GM12878 (cell line): ENCODE measurements at regions not wholly inside any gene's neighbourhood (a gene's known extent, or its start where the extent isn't known, plus 50 kb on each side); places are given as distances from the start of the nearest gene placed in this dataset.

Source experiments
- ATAC-seq: fragments of 200-7000 bp; cut with Tn5 transposase; 3 replicates; pipeline ENCODE4 v1.9.1; 2020; ENCODE audit warnings: mild to moderate bottlenecking, moderate library complexity
- BruUV-seq: library from RNA; stranded (reverse); fragments of 400-500 nt; replicated peaks from 2 replicates; lab custom pipeline; 2021; lab: Mats Ljungman, UMichigan
- CTCF ChIA-PET: fragments of 300-600 bp; sonication (Branson Sonifier 250); formaldehyde crosslinking; extraction: SDS; loops from one replicate; lab custom pipeline; 2021; ENCODE audit warnings: inconsistent platforms; lab: Yijun Ruan, JAX
- POLR2A ChIA-PET: fragments of 350-600 bp; formaldehyde crosslinking; extraction: SDS; loops from one replicate; lab custom pipeline; 2021; ENCODE audit warnings: inconsistent platforms; lab: Charles Lee
- RAD21 ChIA-PET: fragments of 300-600 bp; sonication (Branson Sonifier 250); formaldehyde crosslinking; loops from one replicate; lab custom pipeline; 2023; ENCODE audit warnings: antibody characterized with exemption; ENCODE audit not compliant: unreplicated experiment; lab: Charles Lee
- SMC1A ChIA-PET: fragments of 300-600 bp; sonication (Branson Sonifier 250); formaldehyde crosslinking; loops from one replicate; lab custom pipeline; 2023; ENCODE audit not compliant: unreplicated experiment, uncharacterized antibody; lab: Charles Lee
- DNase-seq: peaks from one replicate; pipeline ENCODE4 v3.0.0-alpha.2; 2011; ENCODE audit warnings: low read depth, low spot score
- FAIRE-seq: peaks from 3 replicates; lab custom pipeline; 2011; peaks lifted over from hg19 to GRCh38; lab: Jason Lieb, UNC
- H2AFZ ChIP-seq: 2 replicates; pipeline ENCODE4 v1.6.0; 2011; ENCODE audit warnings: low read depth, low read length, control low read depth; ENCODE audit not compliant: control insufficient read depth
- H3K27ac ChIP-seq: 2 replicates; pipeline ENCODE4 v1.5.1; 2011; ENCODE audit warnings: control low read depth; ENCODE audit not compliant: control insufficient read depth, insufficient read depth
- H3K27me3 ChIP-seq, 2 experiments: replicated peaks in 1 of 2; 2 replicates each; pipeline versions ENCODE4 v1.6.0 to v1.6.1; 2011; ENCODE audit warnings: low read length in 1 of 2; ENCODE audit not compliant: control insufficient read depth in 2 of 2, insufficient read depth in 2 of 2
- H3K36me3 ChIP-seq, 2 experiments: 2 replicates each; pipeline ENCODE4 v1.5.1; 2011; ENCODE audit warnings: low read length in 1 of 2; ENCODE audit not compliant: control insufficient read depth in 2 of 2, insufficient read depth in 2 of 2
- H3K4me1 ChIP-seq: 2 replicates; pipeline ENCODE4 v1.6.1; 2011; ENCODE audit warnings: mild to moderate bottlenecking, low read length, moderate library complexity, mixed read lengths; ENCODE audit not compliant: control insufficient read depth, insufficient read depth
- H3K4me2 ChIP-seq: 2 replicates; pipeline ENCODE4 v1.6.0; 2011; ENCODE audit warnings: control low read depth; ENCODE audit not compliant: control insufficient read depth, insufficient read depth
- H3K4me3 ChIP-seq: fragments of 200-600 bp; sonication (generic); 2 replicates; pipeline ENCODE4 v1.5.1; 2016
- H3K79me2 ChIP-seq: 2 replicates; pipeline ENCODE4 v1.6.0; 2011; ENCODE audit warnings: low read length; ENCODE audit not compliant: control insufficient read depth, insufficient read depth
- H3K9ac ChIP-seq: 2 replicates; pipeline ENCODE4 v1.8.0; 2011; ENCODE audit warnings: low read length, control low read depth, mixed read lengths; ENCODE audit not compliant: control insufficient read depth, insufficient read depth
- H3K9me3 ChIP-seq: replicated peaks from 3 replicates; pipeline ENCODE4 v1.5.1; 2011; ENCODE audit warnings: mild to moderate bottlenecking, low read length; ENCODE audit not compliant: control insufficient read depth, insufficient read depth
- H4K20me1 ChIP-seq: 2 replicates; pipeline ENCODE4 v1.6.0; 2011; ENCODE audit not compliant: control insufficient read depth, insufficient read depth
- CBFB ChIP-seq: IDR thresholded peaks from 2 replicates; pipeline ENCODE4 v1.6.1; 2016; ENCODE audit warnings: antibody characterized with exemption, low read depth
- CBX5 ChIP-seq: sonication (generic); IDR thresholded peaks from 2 replicates; pipeline ENCODE4 v1.6.1; 2016; ENCODE audit warnings: low read depth, moderate library complexity, mild to moderate bottlenecking, inconsistent platforms
- EP300 ChIP-seq, 2 experiments: fragments of 150-350 bp in 1 of 2; IDR thresholded peaks; 2 replicates each; pipeline ENCODE4 v1.6.1; 2011 to 2012; ENCODE audit warnings: low read depth in 2 of 2, low read length in 2 of 2, borderline replicate concordance in 1 of 2, improper control_type of control experiment in 1 of 2, inconsistent platforms in 1 of 2; ENCODE audit not compliant: control insufficient read depth in 1 of 2
- SMAD1 ChIP-seq: fragments of 450-650 bp; IDR thresholded peaks from 2 replicates; pipeline ENCODE4 v1.6.1; 2018; ENCODE audit warnings: mild to moderate bottlenecking, low read depth; ENCODE audit not compliant: partially characterized antibody
- STAT3 ChIP-seq: IDR thresholded peaks from 2 replicates; pipeline ENCODE4 v1.6.1; 2011; ENCODE audit warnings: low read depth, low read length, improper control_type of control experiment
- ZZZ3 ChIP-seq: IDR thresholded peaks from 2 replicates; pipeline ENCODE4 v1.6.1; 2011; ENCODE audit warnings: low read depth; ENCODE audit not compliant: control insufficient read depth, insufficient read length
- WGBS: methylation state at CpG from one replicate; pipeline ENCODE4 v1.1.6; 2016; ENCODE audit warnings: low lambda C conversion rate; ENCODE audit not compliant: insufficient replicate concordance, insufficient coverage; ENCODE audit errors: missing lambda C conversion rate; 5-methylcytosine and 5-hydroxymethylcytosine counted together
- in situ Hi-C: fragments of 300-500 bp; cut with MboI; formaldehyde crosslinking; loops from 9 replicates; pipeline ENCODE4 v1.14.3; 2018; ENCODE audit warnings: mixed read lengths
- intact Hi-C: fragments of 100-400 bp; cut with micrococcal nuclease; formaldehyde crosslinking; loops from one replicate; pipeline ENCODE4 v1.14.2; 2022; ENCODE audit not compliant: unreplicated experiment
- TF ChIP-seq, protein P1 (sequence below): IDR thresholded peaks from 2 replicates; pipeline ENCODE4 v1.6.1; 2012; ENCODE audit warnings: low read depth, low read length, improper control_type of control experiment
- TF ChIP-seq, protein P2 (sequence below), 3 experiments: IDR thresholded peaks in 2 of 3; conservative IDR thresholded peaks in 1 of 3; 2 replicates each; pipeline ENCODE4 v1.5.1; 2011; ENCODE audit warnings: low read depth in 3 of 3, low read length in 3 of 3, mild to moderate bottlenecking in 3 of 3, control low read depth in 2 of 3, moderate library complexity in 2 of 3, inconsistent platforms in 1 of 3, mixed read lengths in 1 of 3; ENCODE audit not compliant: control insufficient read depth in 2 of 3, insufficient read depth in 1 of 3; ENCODE audit errors: extremely low read depth in 1 of 3
- TF ChIP-seq, protein P3 (sequence below): fragments of 450-650 bp; formaldehyde crosslinking; IDR thresholded peaks from 2 replicates; pipeline ENCODE4 v1.4.0; 2020; ENCODE audit warnings: mild to moderate bottlenecking, moderate library complexity

GRCh38 chr18:71986351-71987050 lies 557.6 kb downstream of the CBLN2 start:
- in situ Hi-C loops: no loop called here
- TF ChIP-seq, protein P1, sequence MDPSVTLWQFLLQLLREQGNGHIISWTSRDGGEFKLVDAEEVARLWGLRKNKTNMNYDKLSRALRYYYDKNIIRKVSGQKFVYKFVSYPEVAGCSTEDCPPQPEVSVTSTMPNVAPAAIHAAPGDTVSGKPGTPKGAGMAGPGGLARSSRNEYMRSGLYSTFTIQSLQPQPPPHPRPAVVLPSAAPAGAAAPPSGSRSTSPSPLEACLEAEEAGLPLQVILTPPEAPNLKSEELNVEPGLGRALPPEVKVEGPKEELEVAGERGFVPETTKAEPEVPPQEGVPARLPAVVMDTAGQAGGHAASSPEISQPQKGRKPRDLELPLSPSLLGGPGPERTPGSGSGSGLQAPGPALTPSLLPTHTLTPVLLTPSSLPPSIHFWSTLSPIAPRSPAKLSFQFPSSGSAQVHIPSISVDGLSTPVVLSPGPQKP: no peak
- TF ChIP-seq, protein P2, sequence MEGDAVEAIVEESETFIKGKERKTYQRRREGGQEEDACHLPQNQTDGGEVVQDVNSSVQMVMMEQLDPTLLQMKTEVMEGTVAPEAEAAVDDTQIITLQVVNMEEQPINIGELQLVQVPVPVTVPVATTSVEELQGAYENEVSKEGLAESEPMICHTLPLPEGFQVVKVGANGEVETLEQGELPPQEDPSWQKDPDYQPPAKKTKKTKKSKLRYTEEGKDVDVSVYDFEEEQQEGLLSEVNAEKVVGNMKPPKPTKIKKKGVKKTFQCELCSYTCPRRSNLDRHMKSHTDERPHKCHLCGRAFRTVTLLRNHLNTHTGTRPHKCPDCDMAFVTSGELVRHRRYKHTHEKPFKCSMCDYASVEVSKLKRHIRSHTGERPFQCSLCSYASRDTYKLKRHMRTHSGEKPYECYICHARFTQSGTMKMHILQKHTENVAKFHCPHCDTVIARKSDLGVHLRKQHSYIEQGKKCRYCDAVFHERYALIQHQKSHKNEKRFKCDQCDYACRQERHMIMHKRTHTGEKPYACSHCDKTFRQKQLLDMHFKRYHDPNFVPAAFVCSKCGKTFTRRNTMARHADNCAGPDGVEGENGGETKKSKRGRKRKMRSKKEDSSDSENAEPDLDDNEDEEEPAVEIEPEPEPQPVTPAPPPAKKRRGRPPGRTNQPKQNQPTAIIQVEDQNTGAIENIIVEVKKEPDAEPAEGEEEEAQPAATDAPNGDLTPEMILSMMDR (IDR thresholded peaks at IDR 0.05 in 2 of 3, conservative IDR thresholded peaks at IDR 0.05 in 1 of 3; ENCODE audit: control insufficient read depth in 2 of 3, extremely low read depth in 1 of 3, insufficient read depth in 1 of 3, low read depth in 3 of 3, low read length in 3 of 3): no peak
- TF ChIP-seq CBFB (no peak), ZZZ3 (no peak), CBX5 (no peak), STAT3 (no peak), EP300 (IDR thresholded peaks at IDR 0.05; ENCODE audit: borderline replicate concordance in 1 of 2, control insufficient read depth in 1 of 2, low read depth in 2 of 2, low read length in 2 of 2) (no peak), SMAD1 (no peak)
- TF ChIP-seq, protein P3, sequence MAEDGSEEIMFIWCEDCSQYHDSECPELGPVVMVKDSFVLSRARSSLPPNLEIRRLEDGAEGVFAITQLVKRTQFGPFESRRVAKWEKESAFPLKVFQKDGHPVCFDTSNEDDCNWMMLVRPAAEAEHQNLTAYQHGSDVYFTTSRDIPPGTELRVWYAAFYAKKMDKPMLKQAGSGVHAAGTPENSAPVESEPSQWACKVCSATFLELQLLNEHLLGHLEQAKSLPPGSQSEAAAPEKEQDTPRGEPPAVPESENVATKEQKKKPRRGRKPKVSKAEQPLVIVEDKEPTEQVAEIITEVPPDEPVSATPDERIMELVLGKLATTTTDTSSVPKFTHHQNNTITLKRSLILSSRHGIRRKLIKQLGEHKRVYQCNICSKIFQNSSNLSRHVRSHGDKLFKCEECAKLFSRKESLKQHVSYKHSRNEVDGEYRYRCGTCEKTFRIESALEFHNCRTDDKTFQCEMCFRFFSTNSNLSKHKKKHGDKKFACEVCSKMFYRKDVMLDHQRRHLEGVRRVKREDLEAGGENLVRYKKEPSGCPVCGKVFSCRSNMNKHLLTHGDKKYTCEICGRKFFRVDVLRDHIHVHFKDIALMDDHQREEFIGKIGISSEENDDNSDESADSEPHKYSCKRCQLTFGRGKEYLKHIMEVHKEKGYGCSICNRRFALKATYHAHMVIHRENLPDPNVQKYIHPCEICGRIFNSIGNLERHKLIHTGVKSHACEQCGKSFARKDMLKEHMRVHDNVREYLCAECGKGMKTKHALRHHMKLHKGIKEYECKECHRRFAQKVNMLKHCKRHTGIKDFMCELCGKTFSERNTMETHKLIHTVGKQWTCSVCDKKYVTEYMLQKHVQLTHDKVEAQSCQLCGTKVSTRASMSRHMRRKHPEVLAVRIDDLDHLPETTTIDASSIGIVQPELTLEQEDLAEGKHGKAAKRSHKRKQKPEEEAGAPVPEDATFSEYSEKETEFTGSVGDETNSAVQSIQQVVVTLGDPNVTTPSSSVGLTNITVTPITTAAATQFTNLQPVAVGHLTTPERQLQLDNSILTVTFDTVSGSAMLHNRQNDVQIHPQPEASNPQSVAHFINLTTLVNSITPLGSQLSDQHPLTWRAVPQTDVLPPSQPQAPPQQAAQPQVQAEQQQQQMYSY: no peak
- Histone ChIP-seq H3K9ac (no peak overlapping the region), H2AFZ (no peak overlapping the region), H4K20me1 (no peaks in the 10 kb centered on the region), H3K27ac (no peak overlapping the region), H3K4me3 (no peak overlapping the region), H3K36me3 (no peaks in the 10 kb centered on the region), H3K4me1 (no peaks in the 10 kb centered on the region), H3K9me3 (no peaks in the 10 kb centered on the region), H3K27me3 (no peaks in the 10 kb centered on the region), H3K4me2 (no peak overlapping the region), H3K79me2 (no peaks in the 10 kb centered on the region)
- CTCF ChIA-PET: no interaction called here
- FAIRE-seq (no peak), ATAC-seq (no peak), DNase-seq (no peak)
- SMC1A ChIA-PET: interaction anchor here (0.6 to 0.7 kb wide), 3 partner anchors 39 to 941 kb away, joined by 3 to 4 read pairs (median 3); no protein-coding TSS in a partner anchor
- POLR2A ChIA-PET: no interaction called here
- no TSS peak for BruUV-seq
- RAD21 ChIA-PET: no interaction called here
- intact Hi-C loops: no loop called here
- 18% methylated on average over 2 of the region's 2 CpGs for WGBS
